WTC11 (cell line): ENCODE measurements at regions not wholly inside any gene's neighbourhood (a gene's known extent, or its start where the extent isn't known, plus 50 kb on each side); places are given as distances from the start of the nearest gene placed in this dataset.

Source experiments
- ATAC-seq: fragments of 200-7000 bp; cut with Tn5 transposase; 2 replicates; pipeline ENCODE4 v1.10.0; 2021; ENCODE audit warnings: mild to moderate bottlenecking, moderate library complexity
- CTCF ChIA-PET: fragments of 300-600 bp; sonication (Branson Sonifier 250); formaldehyde crosslinking; loops from one replicate; lab custom pipeline; 2021; ENCODE audit warnings: antibody characterized with exemption; lab: Charles Lee
- POLR2A ChIA-PET: fragments of 350-600 bp; sonication (Branson Sonifier 250); formaldehyde crosslinking; loops from one replicate; lab custom pipeline; 2021; ENCODE audit warnings: antibody characterized with exemption; lab: Charles Lee
- DNase-seq: peaks from one replicate; pipeline ENCODE4 v3.0.0; 2021; ENCODE audit warnings: low spot score
- H3K27ac Mint-ChIP-seq: 2 replicates; pipeline ENCODE4 v1.8.0; 2021; ENCODE audit warnings: mixed read lengths
- H3K27me3 Mint-ChIP-seq: 2 replicates; pipeline ENCODE4 v1.8.0; 2021; ENCODE audit warnings: low read depth, mild to moderate bottlenecking, moderate library complexity, mixed read lengths
- H3K36me3 Mint-ChIP-seq: 2 replicates; pipeline ENCODE4 v1.8.0; 2021; ENCODE audit warnings: mixed read lengths
- H3K4me1 Mint-ChIP-seq: 2 replicates; pipeline ENCODE4 v1.8.0; 2022; ENCODE audit warnings: mixed read lengths
- H3K4me3 Mint-ChIP-seq: 2 replicates; pipeline ENCODE4 v1.8.0; 2021; ENCODE audit warnings: mild to moderate bottlenecking, moderate library complexity, mixed read lengths
- H3K9me3 Mint-ChIP-seq: 2 replicates; pipeline ENCODE4 v1.8.0; 2021; ENCODE audit warnings: mixed read lengths
- CBFB ChIP-seq: sonication (generic); formaldehyde crosslinking; IDR thresholded peaks from 2 replicates; pipeline ENCODE4 v1.8.1; 2022; ENCODE audit warnings: mild to moderate bottlenecking, low read depth, missing genetic modification reagents
- CREB1 ChIP-seq: sonication (generic); formaldehyde crosslinking; IDR thresholded peaks from 2 replicates; pipeline ENCODE4 v1.8.0; 2023; ENCODE audit warnings: mild to moderate bottlenecking, missing genetic modification reagents
- EMX1 ChIP-seq: fragments of 250-450 bp; sonication (Bioruptor Pico); IDR thresholded peaks from 2 replicates; pipeline ENCODE4 v1.8.0; 2021; ENCODE audit warnings: mild to moderate bottlenecking
- GTF2I ChIP-seq: fragments of 250-450 bp; sonication (Bioruptor Pico); conservative IDR thresholded peaks from 2 replicates; pipeline ENCODE4 v1.4.0; 2021; ENCODE audit warnings: mild to moderate bottlenecking
- IRF2 ChIP-seq: sonication (generic); formaldehyde crosslinking; IDR thresholded peaks from 2 replicates; pipeline ENCODE4 v1.8.0; 2022; ENCODE audit warnings: low read depth, missing genetic modification reagents, borderline replicate concordance
- JAZF1 ChIP-seq: fragments of 250-450 bp; sonication (Bioruptor Pico); IDR thresholded peaks from 2 replicates; pipeline ENCODE4 v1.9.0; 2021; ENCODE audit warnings: moderate library complexity, mild to moderate bottlenecking, inconsistent platforms
- JUN ChIP-seq: sonication (generic); formaldehyde crosslinking; IDR thresholded peaks from 2 replicates; pipeline ENCODE4 v1.8.0; 2023; ENCODE audit warnings: mild to moderate bottlenecking, missing genetic modification reagents
- NFATC4 ChIP-seq: fragments of 250-450 bp; sonication (Bioruptor Pico); IDR thresholded peaks from 2 replicates; pipeline ENCODE4 v1.9.0; 2021; ENCODE audit warnings: mild to moderate bottlenecking
- OVOL2 ChIP-seq: fragments of 250-450 bp; sonication (Bioruptor Pico); IDR thresholded peaks from 2 replicates; pipeline ENCODE4 v1.9.0; 2021; ENCODE audit warnings: mild to moderate bottlenecking, borderline replicate concordance
- SP1 ChIP-seq: sonication (generic); formaldehyde crosslinking; conservative IDR thresholded peaks from 2 replicates; pipeline ENCODE4 v1.8.1; 2022; ENCODE audit warnings: missing genetic modification reagents
- TCF7 ChIP-seq: sonication (generic); formaldehyde crosslinking; IDR thresholded peaks from 2 replicates; pipeline ENCODE4 v1.8.0; 2022; ENCODE audit warnings: mild to moderate bottlenecking, low read depth, missing genetic modification reagents, moderate library complexity
- TEAD1 ChIP-seq: sonication (generic); formaldehyde crosslinking; IDR thresholded peaks from 2 replicates; pipeline ENCODE4 v1.8.0; 2022; ENCODE audit warnings: mild to moderate bottlenecking, missing genetic modification reagents
- TP53 ChIP-seq: sonication (generic); formaldehyde crosslinking; IDR thresholded peaks from 2 replicates; pipeline ENCODE4 v1.8.1; 2023; ENCODE audit warnings: mild to moderate bottlenecking, missing genetic modification reagents
- ZNF317 ChIP-seq: sonication (generic); formaldehyde crosslinking; IDR thresholded peaks from 2 replicates; pipeline ENCODE4 v1.8.1; 2023; ENCODE audit warnings: low read depth, mild to moderate bottlenecking, moderate library complexity, missing genetic modification reagents, borderline replicate concordance
- TF ChIP-seq, protein P1 (sequence below): sonication (generic); formaldehyde crosslinking; IDR thresholded peaks from 2 replicates; pipeline ENCODE4 v1.8.1; 2022; ENCODE audit warnings: low read depth, missing genetic modification reagents, borderline replicate concordance
- TF ChIP-seq, protein P2 (sequence below): sonication (generic); formaldehyde crosslinking; IDR thresholded peaks from 2 replicates; pipeline ENCODE4 v1.8.1; 2022; ENCODE audit warnings: missing genetic modification reagents, borderline replicate concordance
- TF ChIP-seq, protein P3 (sequence below): sonication (generic); formaldehyde crosslinking; IDR thresholded peaks from 2 replicates; pipeline ENCODE4 v1.8.0; 2022; ENCODE audit warnings: mild to moderate bottlenecking, missing genetic modification reagents
- TF ChIP-seq, protein P4 (sequence below): sonication (generic); formaldehyde crosslinking; conservative IDR thresholded peaks from 2 replicates; pipeline ENCODE4 v1.8.1; 2023; ENCODE audit warnings: mild to moderate bottlenecking, low read depth, missing genetic modification reagents, moderate library complexity
- TF ChIP-seq, protein P5 (sequence below): sonication (generic); formaldehyde crosslinking; IDR thresholded peaks from 2 replicates; pipeline ENCODE4 v1.8.1; 2023; ENCODE audit warnings: mild to moderate bottlenecking, missing genetic modification reagents, moderate library complexity
- TF ChIP-seq, protein P6 (sequence below): fragments of 200-600 bp; IDR thresholded peaks from 2 replicates; pipeline ENCODE4 v1.8.0; 2022; ENCODE audit warnings: antibody characterized with exemption
- TF ChIP-seq, protein P7 (sequence below): fragments of 250-450 bp; sonication (Bioruptor Pico); IDR thresholded peaks from 2 replicates; pipeline ENCODE4 v1.9.0; 2021; ENCODE audit warnings: mild to moderate bottlenecking
- TF ChIP-seq, protein P8 (sequence below): sonication (generic); formaldehyde crosslinking; IDR thresholded peaks from 2 replicates; pipeline ENCODE4 v1.8.1; 2023; ENCODE audit warnings: mild to moderate bottlenecking, missing genetic modification reagents

DNA sequence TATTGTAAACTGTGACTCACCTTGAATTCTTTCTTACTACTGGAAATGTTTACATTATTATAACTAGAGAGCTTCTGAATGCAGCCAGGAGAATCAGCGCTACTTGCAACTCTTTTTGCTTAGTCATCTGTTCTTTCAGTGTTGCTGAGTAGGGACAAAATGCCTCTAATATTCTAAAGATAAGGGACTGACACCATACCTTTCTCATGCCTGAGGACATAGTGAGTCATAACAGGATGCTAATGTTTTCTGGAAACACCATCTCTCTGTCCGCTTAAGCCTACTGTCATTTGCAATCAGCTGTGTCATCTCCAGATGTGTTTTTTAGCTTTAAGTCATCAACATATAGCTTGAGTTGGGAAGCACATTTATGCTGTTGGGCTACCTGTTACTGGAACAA is 108.3 kb downstream of the QRFPR start (continued):
- TF ChIP-seq, protein P1, sequence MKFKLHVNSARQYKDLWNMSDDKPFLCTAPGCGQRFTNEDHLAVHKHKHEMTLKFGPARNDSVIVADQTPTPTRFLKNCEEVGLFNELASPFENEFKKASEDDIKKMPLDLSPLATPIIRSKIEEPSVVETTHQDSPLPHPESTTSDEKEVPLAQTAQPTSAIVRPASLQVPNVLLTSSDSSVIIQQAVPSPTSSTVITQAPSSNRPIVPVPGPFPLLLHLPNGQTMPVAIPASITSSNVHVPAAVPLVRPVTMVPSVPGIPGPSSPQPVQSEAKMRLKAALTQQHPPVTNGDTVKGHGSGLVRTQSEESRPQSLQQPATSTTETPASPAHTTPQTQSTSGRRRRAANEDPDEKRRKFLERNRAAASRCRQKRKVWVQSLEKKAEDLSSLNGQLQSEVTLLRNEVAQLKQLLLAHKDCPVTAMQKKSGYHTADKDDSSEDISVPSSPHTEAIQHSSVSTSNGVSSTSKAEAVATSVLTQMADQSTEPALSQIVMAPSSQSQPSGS (CRISPR knock-in tag), result no peak
- no peak for TF ChIP-seq TEAD1 (CRISPR knock-in tag)

DNA sequence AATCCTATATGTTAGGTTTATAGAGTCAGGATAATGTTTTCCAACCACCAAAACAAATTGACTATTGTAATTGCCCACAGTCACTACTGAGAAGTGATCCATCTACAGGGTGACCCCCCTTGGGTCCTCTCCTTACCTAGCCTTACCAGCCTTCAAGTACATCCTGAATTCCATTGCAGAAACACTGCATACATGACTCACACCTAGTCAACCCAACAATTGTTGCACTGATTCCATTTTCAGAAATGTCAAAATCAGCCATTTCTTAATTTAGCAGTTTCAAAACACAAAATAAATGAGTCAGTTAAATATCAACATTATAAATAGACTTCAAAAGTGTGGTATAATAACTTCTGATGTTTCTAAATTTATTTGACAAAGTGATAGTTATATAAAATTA is 106.3 kb upstream of the TNIP3 start:
- no peak overlapping the region for H3K4me3 Mint-ChIP-seq
- ATAC-seq (no peak), DNase-seq (no peak)
- H3K4me1 Mint-ChIP-seq, result peaks cover 41% of the 10 kb centered on the region
- H3K27me3 Mint-ChIP-seq, result no peaks in the 10 kb centered on the region; the same call in 1 of the 2 replicates
- H3K36me3 Mint-ChIP-seq, result no peaks in the 10 kb centered on the region
- H3K27ac Mint-ChIP-seq, result no peak overlapping the region
- POLR2A ChIA-PET, result no interaction called here
- no peak for TF ChIP-seq IRF2 (CRISPR knock-in tag)
- no peak for TF ChIP-seq JAZF1 (CRISPR knock-in tag)
- no peak for TF ChIP-seq CBFB (CRISPR knock-in tag)
- TF ChIP-seq, protein P2, sequence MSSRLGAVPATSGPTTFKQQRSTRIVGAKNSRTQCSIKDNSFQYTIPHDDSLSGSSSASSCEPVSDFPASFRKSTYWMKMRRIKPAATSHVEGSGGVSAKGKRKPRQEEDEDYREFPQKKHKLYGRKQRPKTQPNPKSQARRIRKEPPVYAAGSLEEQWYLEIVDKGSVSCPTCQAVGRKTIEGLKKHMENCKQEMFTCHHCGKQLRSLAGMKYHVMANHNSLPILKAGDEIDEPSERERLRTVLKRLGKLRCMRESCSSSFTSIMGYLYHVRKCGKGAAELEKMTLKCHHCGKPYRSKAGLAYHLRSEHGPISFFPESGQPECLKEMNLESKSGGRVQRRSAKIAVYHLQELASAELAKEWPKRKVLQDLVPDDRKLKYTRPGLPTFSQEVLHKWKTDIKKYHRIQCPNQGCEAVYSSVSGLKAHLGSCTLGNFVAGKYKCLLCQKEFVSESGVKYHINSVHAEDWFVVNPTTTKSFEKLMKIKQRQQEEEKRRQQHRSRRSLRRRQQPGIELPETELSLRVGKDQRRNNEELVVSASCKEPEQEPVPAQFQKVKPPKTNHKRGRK (CRISPR knock-in tag), result no peak
- no peak for TF ChIP-seq CREB1
- CTCF ChIA-PET, result no interaction called here
- no peaks in the 10 kb centered on the region for H3K9me3 Mint-ChIP-seq

DNA sequence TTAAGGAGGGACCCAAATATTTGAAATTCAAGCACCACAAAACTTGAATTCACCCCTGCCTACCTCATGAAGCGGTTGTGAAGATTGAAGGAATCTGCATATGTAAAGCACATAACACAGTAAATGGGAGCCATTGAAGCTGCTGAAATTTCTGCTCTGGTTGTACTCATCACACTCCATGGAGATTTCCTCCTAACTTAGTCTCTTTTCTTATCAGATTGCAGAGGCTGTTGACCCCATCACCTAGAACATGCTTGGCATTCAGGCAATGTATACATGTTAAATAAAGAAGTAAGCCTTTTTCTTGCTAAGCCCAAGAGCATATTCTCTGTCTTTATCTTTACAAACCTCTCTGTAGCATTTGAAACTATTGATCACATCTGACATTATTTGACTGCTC is 104.9 kb upstream of the TNIP3 start:
- Mint-ChIP-seq H3K36me3 (no peaks in the 10 kb centered on the region), H3K4me1 (peaks cover 54% of the 10 kb centered on the region), H3K27me3 (no peaks in the 10 kb centered on the region; the same call in 1 of the 2 replicates), H3K9me3 (no peaks in the 10 kb centered on the region), H3K27ac (no peak overlapping the region), H3K4me3 (no peak overlapping the region)
- ATAC-seq (peak; percentile 29; the same call in 1 of the 2 replicates), DNase-seq (no peak)
- POLR2A ChIA-PET, result no interaction called here
- CTCF ChIA-PET, result no interaction called here
- TF ChIP-seq OVOL2 (CRISPR knock-in tag), result no peak
- TF ChIP-seq, protein P3, sequence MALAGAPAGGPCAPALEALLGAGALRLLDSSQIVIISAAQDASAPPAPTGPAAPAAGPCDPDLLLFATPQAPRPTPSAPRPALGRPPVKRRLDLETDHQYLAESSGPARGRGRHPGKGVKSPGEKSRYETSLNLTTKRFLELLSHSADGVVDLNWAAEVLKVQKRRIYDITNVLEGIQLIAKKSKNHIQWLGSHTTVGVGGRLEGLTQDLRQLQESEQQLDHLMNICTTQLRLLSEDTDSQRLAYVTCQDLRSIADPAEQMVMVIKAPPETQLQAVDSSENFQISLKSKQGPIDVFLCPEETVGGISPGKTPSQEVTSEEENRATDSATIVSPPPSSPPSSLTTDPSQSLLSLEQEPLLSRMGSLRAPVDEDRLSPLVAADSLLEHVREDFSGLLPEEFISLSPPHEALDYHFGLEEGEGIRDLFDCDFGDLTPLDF (CRISPR knock-in tag), result no peak
- TF ChIP-seq, protein P4, sequence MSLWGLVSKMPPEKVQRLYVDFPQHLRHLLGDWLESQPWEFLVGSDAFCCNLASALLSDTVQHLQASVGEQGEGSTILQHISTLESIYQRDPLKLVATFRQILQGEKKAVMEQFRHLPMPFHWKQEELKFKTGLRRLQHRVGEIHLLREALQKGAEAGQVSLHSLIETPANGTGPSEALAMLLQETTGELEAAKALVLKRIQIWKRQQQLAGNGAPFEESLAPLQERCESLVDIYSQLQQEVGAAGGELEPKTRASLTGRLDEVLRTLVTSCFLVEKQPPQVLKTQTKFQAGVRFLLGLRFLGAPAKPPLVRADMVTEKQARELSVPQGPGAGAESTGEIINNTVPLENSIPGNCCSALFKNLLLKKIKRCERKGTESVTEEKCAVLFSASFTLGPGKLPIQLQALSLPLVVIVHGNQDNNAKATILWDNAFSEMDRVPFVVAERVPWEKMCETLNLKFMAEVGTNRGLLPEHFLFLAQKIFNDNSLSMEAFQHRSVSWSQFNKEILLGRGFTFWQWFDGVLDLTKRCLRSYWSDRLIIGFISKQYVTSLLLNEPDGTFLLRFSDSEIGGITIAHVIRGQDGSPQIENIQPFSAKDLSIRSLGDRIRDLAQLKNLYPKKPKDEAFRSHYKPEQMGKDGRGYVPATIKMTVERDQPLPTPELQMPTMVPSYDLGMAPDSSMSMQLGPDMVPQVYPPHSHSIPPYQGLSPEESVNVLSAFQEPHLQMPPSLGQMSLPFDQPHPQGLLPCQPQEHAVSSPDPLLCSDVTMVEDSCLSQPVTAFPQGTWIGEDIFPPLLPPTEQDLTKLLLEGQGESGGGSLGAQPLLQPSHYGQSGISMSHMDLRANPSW, result no peak
- TF ChIP-seq ZNF317 (CRISPR knock-in tag), result no peak
- TF ChIP-seq JUN (CRISPR knock-in tag), result no peak
- no peak for TF ChIP-seq EMX1 (CRISPR knock-in tag)
- TF ChIP-seq TCF7 (CRISPR knock-in tag), result no peak
- TF ChIP-seq CREB1, result no peak
- TF ChIP-seq, protein P5, sequence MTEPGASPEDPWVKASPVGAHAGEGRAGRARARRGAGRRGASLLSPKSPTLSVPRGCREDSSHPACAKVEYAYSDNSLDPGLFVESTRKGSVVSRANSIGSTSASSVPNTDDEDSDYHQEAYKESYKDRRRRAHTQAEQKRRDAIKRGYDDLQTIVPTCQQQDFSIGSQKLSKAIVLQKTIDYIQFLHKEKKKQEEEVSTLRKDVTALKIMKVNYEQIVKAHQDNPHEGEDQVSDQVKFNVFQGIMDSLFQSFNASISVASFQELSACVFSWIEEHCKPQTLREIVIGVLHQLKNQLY, result no peak
- TF ChIP-seq TP53 (CRISPR knock-in tag), result no peak
- TF ChIP-seq GTF2I (CRISPR knock-in tag), result no peak
- TF ChIP-seq, protein P6, sequence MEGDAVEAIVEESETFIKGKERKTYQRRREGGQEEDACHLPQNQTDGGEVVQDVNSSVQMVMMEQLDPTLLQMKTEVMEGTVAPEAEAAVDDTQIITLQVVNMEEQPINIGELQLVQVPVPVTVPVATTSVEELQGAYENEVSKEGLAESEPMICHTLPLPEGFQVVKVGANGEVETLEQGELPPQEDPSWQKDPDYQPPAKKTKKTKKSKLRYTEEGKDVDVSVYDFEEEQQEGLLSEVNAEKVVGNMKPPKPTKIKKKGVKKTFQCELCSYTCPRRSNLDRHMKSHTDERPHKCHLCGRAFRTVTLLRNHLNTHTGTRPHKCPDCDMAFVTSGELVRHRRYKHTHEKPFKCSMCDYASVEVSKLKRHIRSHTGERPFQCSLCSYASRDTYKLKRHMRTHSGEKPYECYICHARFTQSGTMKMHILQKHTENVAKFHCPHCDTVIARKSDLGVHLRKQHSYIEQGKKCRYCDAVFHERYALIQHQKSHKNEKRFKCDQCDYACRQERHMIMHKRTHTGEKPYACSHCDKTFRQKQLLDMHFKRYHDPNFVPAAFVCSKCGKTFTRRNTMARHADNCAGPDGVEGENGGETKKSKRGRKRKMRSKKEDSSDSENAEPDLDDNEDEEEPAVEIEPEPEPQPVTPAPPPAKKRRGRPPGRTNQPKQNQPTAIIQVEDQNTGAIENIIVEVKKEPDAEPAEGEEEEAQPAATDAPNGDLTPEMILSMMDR, result no peak
- TF ChIP-seq, protein P7, sequence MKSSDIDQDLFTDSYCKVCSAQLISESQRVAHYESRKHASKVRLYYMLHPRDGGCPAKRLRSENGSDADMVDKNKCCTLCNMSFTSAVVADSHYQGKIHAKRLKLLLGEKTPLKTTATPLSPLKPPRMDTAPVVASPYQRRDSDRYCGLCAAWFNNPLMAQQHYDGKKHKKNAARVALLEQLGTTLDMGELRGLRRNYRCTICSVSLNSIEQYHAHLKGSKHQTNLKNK, result no peak
- no peak for TF ChIP-seq SP1 (CRISPR knock-in tag)
- TF ChIP-seq, protein P8, sequence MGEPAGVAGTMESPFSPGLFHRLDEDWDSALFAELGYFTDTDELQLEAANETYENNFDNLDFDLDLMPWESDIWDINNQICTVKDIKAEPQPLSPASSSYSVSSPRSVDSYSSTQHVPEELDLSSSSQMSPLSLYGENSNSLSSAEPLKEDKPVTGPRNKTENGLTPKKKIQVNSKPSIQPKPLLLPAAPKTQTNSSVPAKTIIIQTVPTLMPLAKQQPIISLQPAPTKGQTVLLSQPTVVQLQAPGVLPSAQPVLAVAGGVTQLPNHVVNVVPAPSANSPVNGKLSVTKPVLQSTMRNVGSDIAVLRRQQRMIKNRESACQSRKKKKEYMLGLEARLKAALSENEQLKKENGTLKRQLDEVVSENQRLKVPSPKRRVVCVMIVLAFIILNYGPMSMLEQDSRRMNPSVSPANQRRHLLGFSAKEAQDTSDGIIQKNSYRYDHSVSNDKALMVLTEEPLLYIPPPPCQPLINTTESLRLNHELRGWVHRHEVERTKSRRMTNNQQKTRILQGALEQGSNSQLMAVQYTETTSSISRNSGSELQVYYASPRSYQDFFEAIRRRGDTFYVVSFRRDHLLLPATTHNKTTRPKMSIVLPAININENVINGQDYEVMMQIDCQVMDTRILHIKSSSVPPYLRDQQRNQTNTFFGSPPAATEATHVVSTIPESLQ (CRISPR knock-in tag), result no peak
- no peak for TF ChIP-seq NFATC4 (CRISPR knock-in tag)
